ENCODE measurements at regions not wholly inside any gene's neighbourhood (a gene's known extent, or its start where the extent isn't known, plus 50 kb on each side); places are given as distances from the start of the nearest gene placed in this dataset.

DNA sequence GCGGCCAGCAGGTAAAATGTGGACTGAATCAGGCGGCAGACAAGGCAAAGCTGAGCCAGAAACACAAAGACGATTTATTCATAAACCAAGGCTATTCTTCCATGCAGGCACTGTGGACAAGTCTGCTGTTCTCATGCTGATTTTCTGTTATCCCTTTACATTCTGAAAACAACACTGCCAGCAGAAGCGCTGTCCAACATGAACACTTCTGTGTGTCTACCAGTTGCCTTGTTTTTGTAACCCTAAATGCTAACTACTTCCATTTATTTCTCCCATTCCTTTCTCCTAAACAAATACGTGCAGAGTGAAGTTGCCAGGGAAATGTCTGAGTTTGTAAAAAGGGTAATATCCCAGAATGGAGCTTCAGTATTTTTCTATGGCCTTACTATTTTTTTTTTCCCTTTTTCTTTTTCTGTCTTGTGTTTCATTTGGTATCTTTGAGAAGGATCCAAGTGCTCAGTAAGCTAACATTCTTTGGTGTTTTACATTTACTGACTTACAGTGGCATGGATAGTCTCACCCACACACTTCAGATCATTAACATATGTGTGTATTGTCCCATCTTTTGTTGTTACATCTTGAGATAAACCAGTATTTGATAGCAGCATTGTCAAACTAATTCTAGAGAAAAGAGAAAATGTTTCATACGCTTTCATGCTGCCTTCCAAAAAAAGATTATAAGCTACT, 1308.9 kb upstream of the MAP3K7 start:
- Histone ChIP-seq H4K20me1 (ENCODE audit: control insufficient read depth, insufficient read depth) (no peaks in the 10 kb centered on the region), H2AFZ (ENCODE audit: control insufficient read depth, low read depth, low read length) (no peak overlapping the region), H3K36me3 (ENCODE audit: control insufficient read depth in 2 of 2, insufficient read depth in 2 of 2, low read length in 1 of 2) (no peaks in the 10 kb centered on the region), H3K4me3 (no peak overlapping the region), H3K4me1 (ENCODE audit: control insufficient read depth, insufficient read depth, low read length) (no peaks in the 10 kb centered on the region), H3K27me3 (replicated peaks in 1 of 2; ENCODE audit: control insufficient read depth in 2 of 2, insufficient read depth in 2 of 2, low read length in 1 of 2) (no peaks in the 10 kb centered on the region), H3K4me2 (ENCODE audit: control insufficient read depth, insufficient read depth) (no peak overlapping the region), H3K27ac (ENCODE audit: control insufficient read depth, insufficient read depth) (no peak overlapping the region), H3K9ac (ENCODE audit: control insufficient read depth, insufficient read depth, low read length) (no peak overlapping the region), H3K9me3 (replicated peaks; ENCODE audit: control insufficient read depth, insufficient read depth, low read length) (no peaks in the 10 kb centered on the region; the same call in 2 of the 3 replicates), H3K79me2 (ENCODE audit: control insufficient read depth, insufficient read depth, low read length) (no peaks in the 10 kb centered on the region)
- ChIA-PET SMC1A (ENCODE audit: uncharacterized antibody, unreplicated experiment) (interaction anchor here (1.0 kb wide), 1 partner anchor 70 kb away, joined by 3 read pairs; no protein-coding TSS in a partner anchor), CTCF (no interaction called here), RAD21 (ENCODE audit: unreplicated experiment) (no interaction called here), POLR2A (no interaction called here)
- TF ChIP-seq SP1 (IDR thresholded peaks at IDR 0.05; ENCODE audit: low read depth, low read length) (no peak), CHD1 (IDR thresholded peaks at IDR 0.05; ENCODE audit: low read depth, low read length) (no peak), RB1 (IDR thresholded peaks at IDR 0.05; ENCODE audit: borderline replicate concordance) (no peak), ZNF24 (IDR thresholded peaks at IDR 0.05) (no peak), TCF3 (IDR thresholded peaks at IDR 0.05; ENCODE audit: borderline replicate concordance, insufficient read depth, low read depth, low read length) (no peak), MXI1 (IDR thresholded peaks at IDR 0.05; ENCODE audit: low read depth, low read length) (no peak), PBX3 (IDR thresholded peaks at IDR 0.05; ENCODE audit: insufficient replicate concordance, low read depth, low read length) (no peak), BACH1 (IDR thresholded peaks at IDR 0.05; ENCODE audit: borderline replicate concordance) (no peak), RCOR1 (conservative IDR thresholded peaks at IDR 0.05; ENCODE audit: low read depth, low read length) (no peak), ASH2L (IDR thresholded peaks at IDR 0.05; ENCODE audit: borderline replicate concordance, low read depth) (no peak), USF2 (IDR thresholded peaks at IDR 0.05; ENCODE audit: borderline replicate concordance, low read depth, low read length) (no peak), STAT3 (IDR thresholded peaks at IDR 0.05; ENCODE audit: low read depth, low read length) (no peak), NFXL1 (IDR thresholded peaks at IDR 0.05; ENCODE audit: borderline replicate concordance) (no peak), NFYB (IDR thresholded peaks at IDR 0.05; ENCODE audit: insufficient read depth, low read depth, low read length) (no peak), ZZZ3 (IDR thresholded peaks at IDR 0.05; ENCODE audit: control insufficient read depth, insufficient read length, low read depth) (no peak)
- TF ChIP-seq, protein P1, sequence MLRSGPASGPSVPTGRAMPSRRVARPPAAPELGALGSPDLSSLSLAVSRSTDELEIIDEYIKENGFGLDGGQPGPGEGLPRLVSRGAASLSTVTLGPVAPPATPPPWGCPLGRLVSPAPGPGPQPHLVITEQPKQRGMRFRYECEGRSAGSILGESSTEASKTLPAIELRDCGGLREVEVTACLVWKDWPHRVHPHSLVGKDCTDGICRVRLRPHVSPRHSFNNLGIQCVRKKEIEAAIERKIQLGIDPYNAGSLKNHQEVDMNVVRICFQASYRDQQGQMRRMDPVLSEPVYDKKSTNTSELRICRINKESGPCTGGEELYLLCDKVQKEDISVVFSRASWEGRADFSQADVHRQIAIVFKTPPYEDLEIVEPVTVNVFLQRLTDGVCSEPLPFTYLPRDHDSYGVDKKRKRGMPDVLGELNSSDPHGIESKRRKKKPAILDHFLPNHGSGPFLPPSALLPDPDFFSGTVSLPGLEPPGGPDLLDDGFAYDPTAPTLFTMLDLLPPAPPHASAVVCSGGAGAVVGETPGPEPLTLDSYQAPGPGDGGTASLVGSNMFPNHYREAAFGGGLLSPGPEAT (IDR thresholded peaks at IDR 0.05; ENCODE audit: low read depth), result no peak
- TF ChIP-seq, protein P2, sequence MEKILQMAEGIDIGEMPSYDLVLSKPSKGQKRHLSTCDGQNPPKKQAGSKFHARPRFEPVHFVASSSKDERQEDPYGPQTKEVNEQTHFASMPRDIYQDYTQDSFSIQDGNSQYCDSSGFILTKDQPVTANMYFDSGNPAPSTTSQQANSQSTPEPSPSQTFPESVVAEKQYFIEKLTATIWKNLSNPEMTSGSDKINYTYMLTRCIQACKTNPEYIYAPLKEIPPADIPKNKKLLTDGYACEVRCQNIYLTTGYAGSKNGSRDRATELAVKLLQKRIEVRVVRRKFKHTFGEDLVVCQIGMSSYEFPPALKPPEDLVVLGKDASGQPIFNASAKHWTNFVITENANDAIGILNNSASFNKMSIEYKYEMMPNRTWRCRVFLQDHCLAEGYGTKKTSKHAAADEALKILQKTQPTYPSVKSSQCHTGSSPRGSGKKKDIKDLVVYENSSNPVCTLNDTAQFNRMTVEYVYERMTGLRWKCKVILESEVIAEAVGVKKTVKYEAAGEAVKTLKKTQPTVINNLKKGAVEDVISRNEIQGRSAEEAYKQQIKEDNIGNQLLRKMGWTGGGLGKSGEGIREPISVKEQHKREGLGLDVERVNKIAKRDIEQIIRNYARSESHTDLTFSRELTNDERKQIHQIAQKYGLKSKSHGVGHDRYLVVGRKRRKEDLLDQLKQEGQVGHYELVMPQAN (conservative IDR thresholded peaks at IDR 0.05), result no peak
- DNase-seq (ENCODE audit: low read depth, low spot score), result no peak
- intact Hi-C loops (cut with micrococcal nuclease; ENCODE audit: unreplicated experiment), result no loop called here
- no TSS peak for BruUV-seq (replicated peaks)
- ATAC-seq, result no peak
- in situ Hi-C loops (cut with MboI), result no loop called here
- no peak for FAIRE-seq
- 15% methylated on average over 6 of the region's 6 CpGs for WGBS (ENCODE audit: insufficient coverage, insufficient replicate concordance, low lambda C conversion rate, missing lambda C conversion rate)

All from GM12878 (cell line).